SK-N-MC (cell line): ENCODE measurements at regions not wholly inside any gene's neighbourhood (a gene's known extent, or its start where the extent isn't known, plus 50 kb on each side); places are given as distances from the start of the nearest gene placed in this dataset.

ENCODE experiments used
- EZH2 ChIP-seq: fragments of 200-600 bp; sonication (generic); IDR thresholded peaks from one replicate; pipeline ENCODE4 v1.6.1; 2017; ENCODE audit warnings: antibody characterized with exemption
- FOXP2 ChIP-seq: optimal IDR thresholded peaks from 2 replicates; pipeline ENCODE3; 2011; ENCODE audit warnings: mild to moderate bottlenecking, moderate library complexity; ENCODE audit not compliant: insufficient read depth; ENCODE audit errors: extremely low read length, control extremely low read depth
- POLR2AphosphoS5 ChIP-seq: IDR thresholded peaks from 2 replicates; pipeline ENCODE4 v1.6.1; 2012; ENCODE audit warnings: mild to moderate bottlenecking, low read depth, low read length, borderline replicate concordance

GRCh38 chr5:175598774-175599173, 59.1 kb upstream of the HRH2 start:
- TF ChIP-seq POLR2AphosphoS5 = no peak
- no peak for TF ChIP-seq EZH2
- TF ChIP-seq FOXP2 = no peak
